H1 (cell line): ENCODE measurements at regions not wholly inside any gene's neighbourhood (a gene's known extent, or its start where the extent isn't known, plus 50 kb on each side); places are given as distances from the start of the nearest gene placed in this dataset.

Experiments
- CHD7 ChIP-seq: fragments of 300-600 bp; sonication (generic); IDR thresholded peaks from 2 replicates; pipeline ENCODE4 v1.7.1; 2012; ENCODE audit warnings: low read length, moderate library complexity, mild to moderate bottlenecking, inconsistent platforms; ENCODE audit not compliant: insufficient replicate concordance
- HDAC6 ChIP-seq: IDR thresholded peaks from one replicate; pipeline ENCODE4 v1.7.1; 2012; ENCODE audit warnings: low read depth, mild to moderate bottlenecking, inconsistent platforms, low read length, moderate library complexity
- JUND ChIP-seq: IDR thresholded peaks from 2 replicates; pipeline ENCODE4 v1.6.1; 2011; ENCODE audit warnings: mild to moderate bottlenecking, improper control_type of control experiment, low read length
- NRF1 ChIP-seq: IDR thresholded peaks from 2 replicates; pipeline ENCODE4 v1.6.1; 2011; ENCODE audit warnings: mild to moderate bottlenecking, low read depth, low read length, improper control_type of control experiment
- SP4 ChIP-seq: IDR thresholded peaks from 2 replicates; pipeline ENCODE4 v1.6.1; 2012; ENCODE audit warnings: low read length, inconsistent platforms
- TBP ChIP-seq: IDR thresholded peaks from 2 replicates; pipeline ENCODE4 v1.6.1; 2011; ENCODE audit warnings: low read depth, low read length, improper control_type of control experiment
- ZNF274 ChIP-seq: IDR thresholded peaks from 2 replicates; pipeline ENCODE4 v1.7.0; 2012; ENCODE audit warnings: low read length, borderline replicate concordance; ENCODE audit errors: extremely low read depth

GRCh38 chr2:7749895-7750559, 832.8 kb downstream of the RNF144A start (continued):
- no peak for TF ChIP-seq ZNF274
- no peak for TF ChIP-seq CHD7
- no peak for TF ChIP-seq TBP
- TF ChIP-seq NRF1, result no peak
- TF ChIP-seq SP4, result no peak
- no peak for TF ChIP-seq HDAC6
- no peak for TF ChIP-seq JUND
